HL-60 (cell line): ENCODE measurements at regions not wholly inside any gene's neighbourhood (a gene's known extent, or its start where the extent isn't known, plus 50 kb on each side); places are given as distances from the start of the nearest gene placed in this dataset.

ENCODE experiments used
- DNase-seq, 2 experiments: peaks; one replicate each; pipeline ENCODE4 v3.0.0-alpha.2; 2010 to 2020; ENCODE audit warnings: low read depth in 1 of 2, low spot score in 1 of 2
- H3K27ac ChIP-seq: fragments of 250-450 bp; sonication (Bioruptor Pico); replicated peaks from 2 replicates; pipeline ENCODE4 v1.5.1; 2020; ENCODE audit warnings: mild to moderate bottlenecking, moderate library complexity
- H3K27me3 ChIP-seq: fragments of 250-450 bp; sonication (Bioruptor Pico); 2 replicates; pipeline ENCODE4 v1.5.1; 2021; ENCODE audit warnings: mild to moderate bottlenecking, moderate library complexity; ENCODE audit not compliant: insufficient read depth, poor library complexity, severe bottlenecking
- H3K4me3 ChIP-seq: replicated peaks from 2 replicates; pipeline ENCODE4 v1.5.1; 2011; ENCODE audit warnings: mild to moderate bottlenecking, control low read depth, low read length; ENCODE audit not compliant: insufficient read depth
- GABPA ChIP-seq: IDR thresholded peaks from 2 replicates; pipeline ENCODE4 v1.6.1; 2012; ENCODE audit warnings: low read depth
- POLR2AphosphoS5 ChIP-seq: IDR thresholded peaks from 2 replicates; pipeline ENCODE4 v1.6.1; 2012; ENCODE audit warnings: low read depth
- REST ChIP-seq: IDR thresholded peaks from 2 replicates; pipeline ENCODE4 v1.6.1; 2012; ENCODE audit warnings: low read depth; ENCODE audit not compliant: insufficient replicate concordance
- SPI1 ChIP-seq: IDR thresholded peaks from 2 replicates; pipeline ENCODE4 v1.6.1; 2012; ENCODE audit warnings: low read depth, mild to moderate bottlenecking, borderline replicate concordance
- TF ChIP-seq, protein P1 (sequence below): IDR thresholded peaks from one replicate; pipeline ENCODE4 v1.5.1; 2011; ENCODE audit warnings: low read length, control low read depth, inconsistent platforms; ENCODE audit not compliant: insufficient read depth

GRCh38 chr16:86733546-86734254, 155.4 kb downstream of the FOXL1 start:
- no peak for DNase-seq
- no peak for TF ChIP-seq GABPA
- TF ChIP-seq POLR2AphosphoS5, result no peak
- no peak for TF ChIP-seq SPI1
- TF ChIP-seq, protein P1, sequence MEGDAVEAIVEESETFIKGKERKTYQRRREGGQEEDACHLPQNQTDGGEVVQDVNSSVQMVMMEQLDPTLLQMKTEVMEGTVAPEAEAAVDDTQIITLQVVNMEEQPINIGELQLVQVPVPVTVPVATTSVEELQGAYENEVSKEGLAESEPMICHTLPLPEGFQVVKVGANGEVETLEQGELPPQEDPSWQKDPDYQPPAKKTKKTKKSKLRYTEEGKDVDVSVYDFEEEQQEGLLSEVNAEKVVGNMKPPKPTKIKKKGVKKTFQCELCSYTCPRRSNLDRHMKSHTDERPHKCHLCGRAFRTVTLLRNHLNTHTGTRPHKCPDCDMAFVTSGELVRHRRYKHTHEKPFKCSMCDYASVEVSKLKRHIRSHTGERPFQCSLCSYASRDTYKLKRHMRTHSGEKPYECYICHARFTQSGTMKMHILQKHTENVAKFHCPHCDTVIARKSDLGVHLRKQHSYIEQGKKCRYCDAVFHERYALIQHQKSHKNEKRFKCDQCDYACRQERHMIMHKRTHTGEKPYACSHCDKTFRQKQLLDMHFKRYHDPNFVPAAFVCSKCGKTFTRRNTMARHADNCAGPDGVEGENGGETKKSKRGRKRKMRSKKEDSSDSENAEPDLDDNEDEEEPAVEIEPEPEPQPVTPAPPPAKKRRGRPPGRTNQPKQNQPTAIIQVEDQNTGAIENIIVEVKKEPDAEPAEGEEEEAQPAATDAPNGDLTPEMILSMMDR, result no peak
- TF ChIP-seq REST, result no peak
- Histone ChIP-seq H3K27ac (no peak overlapping the region), H3K27me3 (no peaks in the 10 kb centered on the region), H3K4me3 (no peak overlapping the region)

DNA sequence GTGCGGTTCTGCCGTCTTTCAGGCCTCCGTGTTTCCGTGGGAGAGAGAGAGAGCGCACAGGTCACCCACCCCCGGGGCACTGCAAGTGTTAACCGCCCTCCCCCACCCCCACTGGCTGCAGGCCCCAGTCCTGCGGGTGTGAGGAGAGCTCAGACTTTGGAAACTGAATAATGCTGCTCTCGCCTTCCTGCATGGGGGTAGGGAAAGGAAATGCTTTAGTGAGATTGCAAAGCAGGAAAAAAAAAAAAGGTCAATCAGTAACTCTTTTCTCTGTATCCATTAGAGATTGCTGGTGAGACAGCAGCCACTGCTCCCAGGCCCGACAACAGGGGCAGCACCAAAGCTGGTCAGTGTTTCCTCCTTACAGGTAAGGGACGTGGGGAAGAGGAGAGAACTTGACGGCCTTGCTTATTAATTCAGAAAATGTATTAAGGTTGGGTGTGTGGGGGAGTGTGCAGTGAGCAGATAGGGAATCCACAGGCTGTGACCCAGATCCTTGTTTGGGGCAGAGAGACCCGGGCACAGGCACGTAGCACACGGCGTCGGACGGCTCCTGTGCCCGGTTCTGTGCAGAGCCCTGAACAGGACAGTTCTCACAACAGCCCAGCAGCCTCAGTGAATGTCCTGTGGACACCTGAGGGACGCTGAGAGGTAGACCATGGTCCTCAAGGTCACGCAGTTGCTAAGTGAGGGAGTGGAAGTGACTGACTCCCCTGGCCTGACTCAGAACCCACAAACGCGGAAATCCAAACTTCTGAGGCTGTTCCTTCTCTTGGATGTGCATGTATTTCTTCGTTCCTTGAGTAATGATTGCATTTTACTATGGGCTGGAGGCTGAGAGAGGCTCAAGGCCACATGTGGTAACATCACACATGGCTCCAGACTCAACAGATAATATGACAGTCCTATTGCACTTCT, 156.5 kb downstream of the FOXL1 start:
- no peak for DNase-seq
- TF ChIP-seq GABPA (no peak), REST (no peak), SPI1 (no peak), POLR2AphosphoS5 (no peak)
- TF ChIP-seq, protein P1, result no peak
- Histone ChIP-seq H3K27ac (no peak overlapping the region), H3K27me3 (no peaks in the 10 kb centered on the region), H3K4me3 (no peak overlapping the region)

DNA sequence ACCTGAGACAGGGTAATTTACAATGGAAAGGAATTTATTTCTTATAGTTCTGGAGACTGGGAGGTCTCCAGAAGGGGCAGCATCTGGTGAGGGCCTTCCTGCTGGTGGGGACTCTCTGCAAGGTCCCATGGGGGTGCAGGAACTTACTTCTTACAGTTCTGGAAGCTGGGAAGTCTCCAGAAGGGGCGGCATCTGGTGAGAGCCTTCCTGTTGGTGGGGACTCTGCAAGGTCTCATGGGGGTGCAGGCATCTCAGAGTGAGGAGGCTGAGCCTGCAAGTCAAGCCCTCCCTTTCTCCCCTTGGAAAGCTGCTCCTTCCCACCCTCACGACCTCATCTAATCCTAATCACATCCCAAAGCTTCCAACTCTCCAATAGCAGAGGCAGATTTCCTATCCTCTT, 157.4 kb downstream of the FOXL1 start:
- DNase-seq, result no peak
- Histone ChIP-seq H3K4me3 (no peak overlapping the region), H3K27me3 (no peaks in the 10 kb centered on the region), H3K27ac (no peak overlapping the region)
- TF ChIP-seq POLR2AphosphoS5 (no peak), GABPA (no peak), REST (no peak), SPI1 (no peak)
- TF ChIP-seq, protein P1, result no peak
